ENCODE measurements at regions not wholly inside any gene's neighbourhood (a gene's known extent, or its start where the extent isn't known, plus 50 kb on each side); places are given as distances from the start of the nearest gene placed in this dataset.

DNA sequence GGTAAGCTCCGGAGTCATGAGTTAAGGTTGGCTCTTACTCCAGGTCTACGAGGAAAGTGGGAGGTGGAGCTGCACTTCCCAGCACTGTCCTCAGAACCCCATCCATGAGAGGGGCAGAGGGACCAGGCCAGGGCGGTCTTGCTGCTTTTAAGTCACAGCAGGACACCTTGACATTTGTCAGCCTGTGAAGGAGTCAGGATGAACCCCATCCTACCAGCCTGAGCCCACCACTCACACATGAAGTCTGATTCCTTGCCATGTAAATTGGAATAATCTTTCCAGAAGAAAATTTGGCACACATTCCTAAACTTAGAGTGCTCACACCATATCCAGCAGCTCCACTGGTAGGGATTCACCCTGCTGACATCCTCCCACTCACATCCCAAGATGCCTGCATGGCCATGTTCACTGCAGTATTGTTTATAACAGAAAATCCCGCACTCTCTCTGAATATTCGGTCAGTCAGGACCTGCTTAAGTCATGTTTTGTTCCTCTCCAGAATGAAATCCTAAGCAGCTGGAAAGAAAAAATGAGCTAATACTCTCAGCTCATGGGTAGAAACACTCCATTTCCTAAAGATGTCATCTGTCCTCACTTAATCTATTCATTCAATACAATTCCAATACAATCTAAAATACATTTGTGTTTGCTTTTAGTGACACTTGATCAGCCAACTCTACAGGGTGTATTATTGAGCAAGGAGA is 79.3 kb upstream of the COL5A1 start:
- no peak for TF ChIP-seq CTCF (IDR thresholded peaks at IDR 0.05; ENCODE audit: borderline replicate concordance, insufficient read depth, low read depth, low read length)
- no peak overlapping the region for H3K4me3 ChIP-seq (ENCODE audit: low read depth, low read length)

DNA sequence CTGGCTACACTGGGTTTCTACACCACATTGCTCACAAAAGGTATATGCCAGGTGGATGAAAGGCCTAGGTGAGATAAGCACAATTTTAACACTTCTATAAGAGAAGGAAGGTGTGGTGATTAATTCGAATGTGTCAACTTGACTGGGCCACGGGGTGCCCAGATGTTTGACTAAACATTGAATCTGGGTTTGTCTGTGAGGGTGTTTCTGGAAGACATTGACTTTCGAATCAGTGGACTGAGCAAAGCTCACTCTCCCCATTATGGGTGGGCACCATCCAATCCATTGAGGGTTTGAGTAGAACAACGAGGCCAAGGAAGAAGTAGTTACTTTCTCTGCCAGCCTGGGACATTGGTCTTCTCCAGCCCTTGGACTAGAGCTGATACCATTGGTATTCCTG is 78.2 kb upstream of the COL5A1 start:
- TF ChIP-seq CTCF (IDR thresholded peaks at IDR 0.05; ENCODE audit: borderline replicate concordance, insufficient read depth, low read depth, low read length), result no peak
- no peak overlapping the region for H3K4me3 ChIP-seq (ENCODE audit: low read depth, low read length)

DNA sequence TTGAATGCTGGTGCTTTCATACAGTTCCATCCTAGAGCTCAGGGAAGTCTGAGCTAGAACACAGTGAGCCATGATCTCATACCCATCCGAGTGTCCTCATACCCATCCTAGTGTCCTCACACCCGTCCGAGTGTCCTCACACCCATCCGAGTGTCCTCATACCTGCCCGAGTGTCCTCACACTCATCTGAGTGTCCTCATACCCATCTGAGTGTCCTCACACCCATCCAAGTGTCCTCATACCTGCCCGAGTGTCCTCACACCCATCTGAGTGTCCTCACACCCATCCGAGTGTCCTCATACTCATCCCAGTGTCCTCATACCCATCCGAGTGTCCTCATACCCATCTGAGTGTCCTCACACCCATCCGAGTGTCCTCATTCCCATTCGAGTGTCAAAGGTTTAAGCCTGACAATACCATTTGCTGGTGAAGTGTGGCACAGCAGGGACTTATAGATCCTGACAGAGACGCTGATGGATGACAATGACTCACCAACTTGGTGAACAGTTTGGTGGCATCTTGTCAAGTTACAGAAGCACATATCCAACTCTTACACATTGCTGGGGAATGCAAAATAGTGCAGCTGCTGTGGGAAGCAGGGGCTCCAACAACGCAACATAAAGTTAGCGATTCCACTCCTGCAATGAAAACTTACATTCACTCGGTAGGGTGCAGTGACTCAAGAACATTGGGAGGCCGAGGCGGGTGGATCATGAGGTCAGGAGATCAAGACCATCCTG is 77.0 kb upstream of the COL5A1 start:
- no peak for TF ChIP-seq CTCF (IDR thresholded peaks at IDR 0.05; ENCODE audit: borderline replicate concordance, insufficient read depth, low read depth, low read length)
- no peak overlapping the region for H3K4me3 ChIP-seq (ENCODE audit: low read depth, low read length)

GRCh38 chr9:134565316-134565915 is 76.2 kb upstream of the COL5A1 start:
- TF ChIP-seq CTCF (IDR thresholded peaks at IDR 0.05; ENCODE audit: borderline replicate concordance, insufficient read depth, low read depth, low read length), result no peak
- no peak overlapping the region for H3K4me3 ChIP-seq (ENCODE audit: low read depth, low read length)

DNA sequence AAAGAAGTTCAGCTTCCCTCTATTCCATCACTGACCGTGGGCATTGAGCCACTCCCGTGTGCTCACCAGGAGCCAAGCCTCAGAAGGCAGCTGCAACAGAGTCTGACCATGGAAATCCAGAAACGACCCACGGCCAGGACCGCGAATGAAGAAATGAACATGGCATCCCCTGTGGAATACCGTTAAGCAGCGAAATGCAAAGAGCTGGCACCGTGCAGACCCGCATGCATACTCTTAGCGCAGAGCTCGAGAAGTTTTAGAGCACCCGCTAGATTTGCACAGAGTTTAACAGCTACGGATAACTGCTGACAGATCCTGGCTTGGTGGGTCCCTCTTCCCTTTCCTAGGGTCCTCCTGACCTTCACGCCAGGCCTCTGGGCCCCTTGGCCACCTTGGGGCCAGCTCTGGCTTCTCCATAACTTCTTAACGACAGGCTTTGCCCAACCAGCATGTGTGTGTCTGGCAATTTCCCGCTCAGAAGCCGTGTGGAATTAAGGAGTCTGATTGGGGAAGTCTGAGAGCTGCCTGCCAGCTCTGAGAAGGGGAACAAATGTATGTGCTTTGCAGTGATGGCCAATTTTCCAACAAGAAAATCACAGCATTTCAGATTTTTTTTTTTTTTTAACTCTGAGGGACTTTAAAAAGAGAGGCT is 75.3 kb upstream of the COL5A1 start:
- TF ChIP-seq CTCF (IDR thresholded peaks at IDR 0.05; ENCODE audit: borderline replicate concordance, insufficient read depth, low read depth, low read length), result no peak
- H3K4me3 ChIP-seq (ENCODE audit: low read depth, low read length), result no peak overlapping the region

DNA sequence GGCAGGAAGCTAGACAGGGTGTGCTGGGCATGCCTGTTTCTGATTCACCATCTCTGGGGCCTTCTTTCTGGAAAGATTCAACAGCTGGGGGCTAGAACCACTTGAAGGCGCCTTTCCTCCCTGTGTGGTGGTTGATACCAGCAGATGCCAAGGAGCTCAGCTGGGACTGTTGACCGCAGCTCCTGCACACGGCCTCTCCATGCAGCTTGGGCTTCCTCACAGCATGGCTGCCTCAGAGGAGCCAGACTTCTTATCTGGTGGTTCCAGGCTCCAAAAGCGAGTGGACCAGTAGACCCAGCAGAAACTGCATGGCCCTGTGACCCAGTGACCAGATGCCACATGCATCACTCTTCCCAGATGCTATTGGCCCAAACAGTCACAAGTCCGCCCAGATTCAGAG is 74.7 kb upstream of the COL5A1 start:
- no peak for TF ChIP-seq CTCF (IDR thresholded peaks at IDR 0.05; ENCODE audit: borderline replicate concordance, insufficient read depth, low read depth, low read length)
- no peak overlapping the region for H3K4me3 ChIP-seq (ENCODE audit: low read depth, low read length)

Measured in GM12875 (cell line).